Right lobe of liver (tissue), 4 donors: ENCODE measurements at regions not wholly inside any gene's neighbourhood (a gene's known extent, or its start where the extent isn't known, plus 50 kb on each side); places are given as distances from the start of the nearest gene placed in this dataset.

Source experiments
- POLR2A ChIP-seq: fragments of 450-650 bp; IDR thresholded peaks from one replicate; pipeline ENCODE4 v1.6.1; 2017; ENCODE audit warnings: antibody characterized with exemption, mild to moderate bottlenecking
- TF ChIP-seq, protein P1 (sequence below), 4 donors: fragments of 200-600 bp in 3 of 4; fragments of 450-650 bp in 1 of 4; IDR thresholded peaks; one replicate each; pipeline versions ENCODE4 v1.5.1 to v1.8.0; 2016 to 2022; ENCODE audit warnings: antibody characterized with exemption in 4 of 4, mild to moderate bottlenecking in 2 of 4
- donor health status: DM: no; HTN: no; CAD: no.
- donor health status: DM: no; HTN: no; CAD: no.
- donor health status: DM: no; HTN: yes; CAD: no.

DNA sequence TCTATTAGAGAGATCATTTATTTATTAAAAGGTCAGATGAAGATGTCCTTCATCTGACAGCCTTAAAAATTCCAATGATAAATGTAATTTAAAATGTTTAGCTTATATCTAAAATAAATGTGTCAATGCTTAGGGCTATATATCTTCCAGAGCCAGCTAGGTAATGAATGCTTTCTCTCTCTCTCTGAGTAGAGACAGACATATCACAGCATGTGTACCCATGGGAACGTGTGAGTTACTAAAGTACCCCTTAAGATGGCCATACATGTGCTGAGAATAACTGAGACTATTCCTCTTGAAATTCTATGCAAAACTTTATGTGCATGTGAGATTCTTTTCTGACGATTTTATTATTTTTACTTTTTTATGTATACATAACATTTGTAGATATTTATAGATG, 420.9 kb upstream of the ST6GAL2 start:
- TF ChIP-seq POLR2A, result no peak
- TF ChIP-seq, protein P1, sequence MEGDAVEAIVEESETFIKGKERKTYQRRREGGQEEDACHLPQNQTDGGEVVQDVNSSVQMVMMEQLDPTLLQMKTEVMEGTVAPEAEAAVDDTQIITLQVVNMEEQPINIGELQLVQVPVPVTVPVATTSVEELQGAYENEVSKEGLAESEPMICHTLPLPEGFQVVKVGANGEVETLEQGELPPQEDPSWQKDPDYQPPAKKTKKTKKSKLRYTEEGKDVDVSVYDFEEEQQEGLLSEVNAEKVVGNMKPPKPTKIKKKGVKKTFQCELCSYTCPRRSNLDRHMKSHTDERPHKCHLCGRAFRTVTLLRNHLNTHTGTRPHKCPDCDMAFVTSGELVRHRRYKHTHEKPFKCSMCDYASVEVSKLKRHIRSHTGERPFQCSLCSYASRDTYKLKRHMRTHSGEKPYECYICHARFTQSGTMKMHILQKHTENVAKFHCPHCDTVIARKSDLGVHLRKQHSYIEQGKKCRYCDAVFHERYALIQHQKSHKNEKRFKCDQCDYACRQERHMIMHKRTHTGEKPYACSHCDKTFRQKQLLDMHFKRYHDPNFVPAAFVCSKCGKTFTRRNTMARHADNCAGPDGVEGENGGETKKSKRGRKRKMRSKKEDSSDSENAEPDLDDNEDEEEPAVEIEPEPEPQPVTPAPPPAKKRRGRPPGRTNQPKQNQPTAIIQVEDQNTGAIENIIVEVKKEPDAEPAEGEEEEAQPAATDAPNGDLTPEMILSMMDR (IDR thresholded peaks at IDR 0.05), result no peak
